HepG2 (cell line): ENCODE measurements at regions not wholly inside any gene's neighbourhood (a gene's known extent, or its start where the extent isn't known, plus 50 kb on each side); places are given as distances from the start of the nearest gene placed in this dataset.

ENCODE experiments used
- ATAC-seq: fragments of 200-7000 bp; cut with Tn5 transposase; 3 replicates; pipeline ENCODE4 v1.9.1; 2020; ENCODE audit warnings: mild to moderate bottlenecking, moderate library complexity
- BruUV-seq: library from RNA; stranded (reverse); fragments of 400-500 nt; replicated peaks from 2 replicates; lab custom pipeline; 2021; lab: Mats Ljungman, UMichigan
- CTCF ChIA-PET: fragments of 300-600 bp; formaldehyde crosslinking; extraction: SDS; loops from one replicate; lab custom pipeline; 2021; ENCODE audit warnings: low total read pairs, inconsistent platforms, low intra/inter-chr PET ratio; lab: Yijun Ruan, JAX
- POLR2A ChIA-PET: fragments of 350-600 bp; sonication (Branson Sonifier 250); formaldehyde crosslinking; loops from one replicate; lab custom pipeline; 2020; ENCODE audit warnings: antibody characterized with exemption, inconsistent platforms; lab: Yijun Ruan, JAX
- DNase-seq: peaks from one replicate; pipeline ENCODE4 v3.0.0-alpha.2; 2015; ENCODE audit warnings: low spot score
- FAIRE-seq: peaks from 3 replicates; lab custom pipeline; 2011; peaks lifted over from hg19 to GRCh38; lab: Jason Lieb, UNC
- H2AFZ ChIP-seq: one replicate; pipeline ENCODE4 v1.6.1; 2011; ENCODE audit warnings: low read length, inconsistent platforms
- H3K27ac ChIP-seq: fragments of 300-600 bp; 3 replicates; pipeline ENCODE4 v1.8.0; 2011; ENCODE audit warnings: mixed run types, mild to moderate bottlenecking, mixed read lengths, low read length, inconsistent platforms; ENCODE audit not compliant: insufficient read depth; ENCODE audit errors: extremely low read length
- H3K27me3 ChIP-seq, 2 experiments: fragments of 200-600 bp in 1 of 2; 2 replicates in 1 of 2; 3 replicates in 1 of 2; pipeline versions ENCODE4 v1.6.0 to v1.8.0; 2011; ENCODE audit warnings: low read length in 2 of 2, mild to moderate bottlenecking in 2 of 2, moderate library complexity in 2 of 2, inconsistent platforms in 1 of 2; ENCODE audit not compliant: insufficient read depth in 2 of 2, control insufficient read depth in 1 of 2
- H3K36me3 ChIP-seq, 2 experiments: fragments of 200-600 bp in 1 of 2; replicated peaks in 1 of 2; 2 replicates in 1 of 2; 3 replicates in 1 of 2; pipeline versions ENCODE4 v1.5.1 to v1.8.0; 2011; ENCODE audit warnings: low read length in 2 of 2, inconsistent platforms in 1 of 2; ENCODE audit not compliant: insufficient read depth in 2 of 2, control insufficient read depth in 1 of 2
- H3K4me1 ChIP-seq: 2 replicates; pipeline ENCODE4 v1.5.1; 2012; ENCODE audit warnings: low read length, inconsistent platforms; ENCODE audit not compliant: insufficient read depth
- H3K4me2 ChIP-seq: 2 replicates; pipeline ENCODE4 v1.6.0; 2011; ENCODE audit warnings: low read depth, low read length, inconsistent platforms
- H3K4me3 ChIP-seq, 3 experiments: fragments of 200-600 bp in 1 of 3; sonication (generic), shearing (Covaris generic) in 1 of 3; replicated peaks in 1 of 3; 2 replicates each; pipeline ENCODE4 v1.5.1; 2011 to 2016; ENCODE audit warnings: low read length in 3 of 3, inconsistent platforms in 2 of 3, low read depth in 2 of 3, mild to moderate bottlenecking in 2 of 3, control low read depth in 1 of 3, mixed read lengths in 1 of 3; ENCODE audit not compliant: insufficient read depth in 1 of 3
- H3K79me2 ChIP-seq: one replicate; pipeline ENCODE4 v1.6.1; 2011; ENCODE audit warnings: low read length, inconsistent platforms; ENCODE audit not compliant: insufficient read depth
- H3K9ac ChIP-seq: 2 replicates; pipeline ENCODE4 v1.6.0; 2011; ENCODE audit warnings: mild to moderate bottlenecking, low read depth, low read length, inconsistent platforms; ENCODE audit not compliant: insufficient read depth
- H3K9me3 ChIP-seq: 2 replicates; pipeline ENCODE4 v1.5.1; 2012; ENCODE audit warnings: mild to moderate bottlenecking, low read length
- H4K20me1 ChIP-seq: 2 replicates; pipeline ENCODE4 v1.6.0; 2011; ENCODE audit warnings: inconsistent platforms, mild to moderate bottlenecking, low read length, moderate library complexity; ENCODE audit not compliant: insufficient read depth
- CC2D1A ChIP-seq: sonication (generic); formaldehyde crosslinking; IDR thresholded peaks from 2 replicates; pipeline ENCODE4 v1.8.1; 2023; ENCODE audit warnings: mild to moderate bottlenecking, missing genetic modification reagents
- CEBPB ChIP-seq: IDR thresholded peaks from 2 replicates; pipeline ENCODE4 v1.6.1; 2011; ENCODE audit warnings: low read depth, low read length, improper control_type of control experiment, borderline replicate concordance
- NFIC ChIP-seq: IDR thresholded peaks from 2 replicates; pipeline ENCODE4 v1.6.1; 2012; ENCODE audit warnings: mild to moderate bottlenecking, low read length, inconsistent platforms
- RAD21 ChIP-seq: fragments of 450-650 bp; formaldehyde crosslinking; IDR thresholded peaks from 2 replicates; pipeline ENCODE4 v1.5.0; 2020; ENCODE audit warnings: mild to moderate bottlenecking
- ZNF468 ChIP-seq: sonication (generic); formaldehyde crosslinking; IDR thresholded peaks from 2 replicates; pipeline ENCODE4 v1.8.0; 2022; ENCODE audit warnings: mild to moderate bottlenecking, moderate library complexity, missing genetic modification reagents
- ZNF484 ChIP-seq: sonication (generic); formaldehyde crosslinking; IDR thresholded peaks from 2 replicates; pipeline ENCODE4 v1.5.1; 2020; ENCODE audit warnings: mild to moderate bottlenecking, low read depth, missing genetic modification reagents, borderline replicate concordance
- ZNF543 ChIP-seq: sonication (generic); formaldehyde crosslinking; IDR thresholded peaks from 2 replicates; pipeline ENCODE4 v1.4.0; 2020; ENCODE audit warnings: mild to moderate bottlenecking, missing genetic modification reagents
- ZNF562 ChIP-seq: sonication (generic); formaldehyde crosslinking; IDR thresholded peaks from 2 replicates; pipeline ENCODE4 v1.8.0; 2022; ENCODE audit warnings: missing genetic modification reagents, borderline replicate concordance
- ZNF75D ChIP-seq: sonication (generic); formaldehyde crosslinking; IDR thresholded peaks from 2 replicates; pipeline ENCODE4 v1.8.1; 2023; ENCODE audit warnings: missing genetic modification reagents, mild to moderate bottlenecking, borderline replicate concordance
- WGBS: methylation state at CpG from one replicate; pipeline ENCODE4 v1.1.6; 2017; ENCODE audit warnings: low lambda C conversion rate; 5-methylcytosine and 5-hydroxymethylcytosine counted together
- in situ Hi-C: cut with HindIII; loops from 2 replicates; pipeline ENCODE4 v1.10.0; 2017; ENCODE audit warnings: low pct_unique_long_range_greater_than_20kb; ENCODE audit not compliant: extremely low pct_ligation_motif_present
- intact Hi-C: fragments of 100-400 bp; cut with micrococcal nuclease; formaldehyde crosslinking; loops from one replicate; pipeline ENCODE4 v1.10.0; 2022; ENCODE audit not compliant: unreplicated experiment
- TF ChIP-seq, protein P1 (sequence below): sonication (generic); formaldehyde crosslinking; IDR thresholded peaks from 2 replicates; pipeline ENCODE4 v1.5.0; 2020; ENCODE audit warnings: missing genetic modification reagents
- TF ChIP-seq, protein P2 (sequence below): sonication (generic); formaldehyde crosslinking; IDR thresholded peaks from 2 replicates; pipeline ENCODE4 v1.8.1; 2023; ENCODE audit warnings: missing genetic modification reagents, mild to moderate bottlenecking, borderline replicate concordance

DNA sequence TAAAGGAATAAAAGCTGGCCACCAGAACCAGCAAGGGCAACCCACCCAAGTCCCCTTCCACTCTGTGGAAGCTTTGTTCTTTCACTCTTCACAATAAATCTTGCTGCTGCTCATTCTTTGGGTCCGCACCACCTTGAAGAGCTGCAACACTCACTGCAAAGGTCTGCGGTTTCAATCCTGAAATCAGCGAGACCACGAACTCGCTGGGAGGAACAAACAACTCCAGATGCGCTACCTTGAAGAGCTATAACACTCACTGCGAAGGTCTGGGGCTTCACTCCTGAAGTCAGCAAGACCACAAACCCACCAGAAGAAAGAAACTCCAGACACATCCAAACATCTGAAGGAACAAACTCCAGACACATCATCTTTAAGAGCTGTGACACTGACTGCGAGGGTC, 365.2 kb upstream of the LUZP2 start (continued):
- TF ChIP-seq, protein P1, sequence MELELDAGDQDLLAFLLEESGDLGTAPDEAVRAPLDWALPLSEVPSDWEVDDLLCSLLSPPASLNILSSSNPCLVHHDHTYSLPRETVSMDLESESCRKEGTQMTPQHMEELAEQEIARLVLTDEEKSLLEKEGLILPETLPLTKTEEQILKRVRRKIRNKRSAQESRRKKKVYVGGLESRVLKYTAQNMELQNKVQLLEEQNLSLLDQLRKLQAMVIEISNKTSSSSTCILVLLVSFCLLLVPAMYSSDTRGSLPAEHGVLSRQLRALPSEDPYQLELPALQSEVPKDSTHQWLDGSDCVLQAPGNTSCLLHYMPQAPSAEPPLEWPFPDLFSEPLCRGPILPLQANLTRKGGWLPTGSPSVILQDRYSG (CRISPR knock-in tag), result no peak
- TF ChIP-seq ZNF484 (CRISPR knock-in tag) (no peak), ZNF75D (CRISPR knock-in tag) (no peak), RAD21 (CRISPR knock-in tag) (no peak), ZNF468 (CRISPR knock-in tag) (no peak), NFIC (no peak), ZNF543 (CRISPR knock-in tag) (no peak)
- TF ChIP-seq, protein P2, sequence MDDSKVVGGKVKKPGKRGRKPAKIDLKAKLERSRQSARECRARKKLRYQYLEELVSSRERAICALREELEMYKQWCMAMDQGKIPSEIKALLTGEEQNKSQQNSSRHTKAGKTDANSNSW (CRISPR knock-in tag), result no peak

DNA sequence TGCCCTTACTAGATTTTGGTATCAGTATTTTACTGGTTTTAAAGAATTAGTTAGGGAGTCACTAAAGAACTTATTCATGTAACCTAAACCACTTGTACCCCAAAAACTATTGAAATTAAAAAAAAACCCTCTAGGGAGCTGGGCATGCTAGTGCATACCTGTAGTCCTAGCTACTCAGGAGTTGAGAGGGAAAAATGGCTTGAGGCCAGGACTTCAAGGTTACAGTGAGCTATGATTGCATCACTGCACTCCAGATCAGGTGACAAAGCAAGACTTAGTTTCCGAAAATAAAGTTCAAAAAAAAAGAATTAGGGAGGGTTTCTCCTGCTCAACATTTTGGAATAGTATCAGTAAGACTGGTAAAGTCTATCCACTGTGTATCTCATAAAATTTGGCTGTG, 364.4 kb upstream of the LUZP2 start:
- Histone ChIP-seq H3K9ac (no peak overlapping the region), H3K36me3 (no peaks in the 10 kb centered on the region), H3K4me2 (no peak overlapping the region), H3K27ac (no peak overlapping the region), H3K9me3 (no peaks in the 10 kb centered on the region), H3K27me3 (no peaks in the 10 kb centered on the region), H3K4me1 (no peaks in the 10 kb centered on the region), H3K79me2 (no peaks in the 10 kb centered on the region), H4K20me1 (no peaks in the 10 kb centered on the region), H2AFZ (no peak overlapping the region), H3K4me3 (no peak overlapping the region)
- no TSS peak for BruUV-seq
- ATAC-seq (no peak), FAIRE-seq (no peak), DNase-seq (no peak)
- intact Hi-C loops, result no loop called here
- POLR2A ChIA-PET, result no interaction called here
- in situ Hi-C loops, result no loop called here
- CTCF ChIA-PET, result no interaction called here
- TF ChIP-seq CC2D1A (no peak), CEBPB (peak; percentile 50; the same call in 1 of the 2 replicates), ZNF562 (no peak)
- 4% methylated on average over 1 of the region's 1 CpG for WGBS
